Lung microvascular endothelial cell (primary cell): ENCODE measurements at regions not wholly inside any gene's neighbourhood (a gene's known extent, or its start where the extent isn't known, plus 50 kb on each side); places are given as distances from the start of the nearest gene placed in this dataset.
"Not testable (repeated sequence)": the region's sequence is repeated elsewhere in the genome, so short reads cannot be mapped to it uniquely, and the experiment has no call there.

ENCODE experiments used
- DNase-seq, 2 donors: peaks; one replicate each; pipeline versions ENCODE4 v3.0.0 to v3.0.0-alpha.2; 2010; ENCODE audit warnings: low read depth in 2 of 2

DNA sequence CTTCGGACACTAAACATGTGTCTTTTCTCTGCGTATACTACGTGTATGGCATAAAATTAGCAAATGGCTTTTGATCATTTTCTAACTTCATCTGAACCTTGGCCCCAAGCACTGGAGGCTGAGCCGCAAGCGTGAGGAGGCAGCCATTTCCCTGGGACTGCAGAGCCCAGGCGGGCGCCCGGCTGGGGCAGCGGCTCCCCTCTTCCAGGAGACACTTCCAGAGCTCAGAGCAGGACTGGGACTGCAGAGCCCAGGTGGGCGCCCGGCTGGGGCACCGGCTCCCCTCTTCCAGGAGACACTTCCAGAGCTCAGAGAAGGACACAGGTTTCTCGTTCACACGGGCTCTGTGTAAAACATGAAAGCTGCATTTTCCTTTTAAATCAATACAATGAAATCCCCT, 484.1 kb upstream of the SALL3 start:
- DNase-seq = no peak

DNA sequence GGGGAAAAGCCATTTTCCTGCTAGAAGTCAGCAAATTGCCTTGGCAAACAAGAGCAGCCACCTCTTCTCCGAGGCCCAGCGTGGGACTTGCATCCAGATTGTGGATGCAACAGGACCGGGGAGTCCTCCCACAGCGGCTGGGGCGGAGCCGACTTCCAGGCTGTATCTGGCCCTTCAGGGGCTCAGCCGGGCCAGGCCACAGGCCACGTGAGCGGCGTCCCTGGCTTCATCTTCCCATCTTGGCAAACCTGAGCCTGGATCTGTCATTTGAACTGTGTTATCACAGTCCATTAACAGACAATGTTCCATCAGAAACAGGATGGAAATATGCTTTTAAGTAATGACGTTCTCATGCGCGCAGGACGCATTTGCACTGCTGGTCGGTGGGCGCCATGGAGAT, 483.5 kb upstream of the SALL3 start:
- no peak for DNase-seq

DNA sequence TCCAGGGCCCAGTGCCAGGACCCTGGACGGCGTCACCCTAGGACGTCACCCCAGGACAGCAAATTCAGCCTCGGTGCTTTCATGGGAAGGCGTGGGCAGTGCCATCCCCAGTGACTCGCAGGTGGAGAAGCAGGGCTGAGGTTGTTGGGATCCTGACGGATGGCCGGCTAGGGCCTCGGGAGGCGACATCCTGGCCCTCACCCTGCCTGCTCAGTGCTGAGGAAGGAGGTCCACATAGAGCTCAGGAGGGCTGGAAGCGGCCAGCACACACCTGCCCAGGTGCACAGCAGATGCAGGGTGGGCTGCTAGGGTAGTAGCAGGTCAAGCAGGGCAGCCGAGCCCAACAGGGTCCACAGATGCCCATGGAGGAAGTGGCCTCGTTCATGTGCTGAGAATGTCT, 482.0 kb upstream of the SALL3 start:
- no peak for DNase-seq

DNA sequence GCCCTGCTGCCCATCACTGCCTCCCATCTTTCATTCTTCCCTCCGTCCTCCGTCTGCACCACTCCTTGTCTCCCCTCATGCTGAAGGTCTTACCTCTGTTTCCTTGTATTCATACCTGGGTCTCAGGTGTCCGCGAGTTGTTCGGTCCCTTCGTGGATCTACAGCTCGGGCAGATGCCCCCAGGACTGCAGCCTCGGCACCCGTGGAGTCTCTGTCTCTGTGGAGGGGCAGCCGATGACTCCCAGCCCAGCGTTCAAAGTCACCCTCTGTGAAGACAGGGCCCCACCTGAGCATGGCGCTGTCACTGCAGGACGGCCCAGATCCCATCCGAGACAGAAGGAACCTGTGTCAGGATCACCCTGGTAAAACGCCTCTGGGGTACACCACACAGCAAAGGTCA, 480.0 kb upstream of the SALL3 start:
- no peak for DNase-seq

DNA sequence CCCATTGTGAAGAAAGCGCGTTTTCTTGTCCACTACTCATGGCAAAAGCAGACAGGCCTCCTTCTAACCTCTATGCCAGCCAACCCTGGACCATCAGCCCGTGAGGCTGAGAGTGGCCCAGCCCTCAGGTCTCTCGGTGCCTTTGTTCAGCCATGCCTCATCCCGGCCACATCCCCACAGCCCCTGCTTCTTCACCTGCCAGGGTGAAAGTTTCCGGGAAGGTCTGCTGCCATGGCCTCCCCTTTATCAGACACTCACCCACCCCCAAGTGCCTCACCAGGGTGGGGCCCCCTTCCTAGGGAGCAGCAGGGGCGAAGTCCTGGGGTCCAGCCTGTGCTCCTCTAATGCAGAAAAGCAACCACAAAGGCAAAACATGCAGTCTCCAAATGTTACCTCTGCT, 478.4 kb upstream of the SALL3 start:
- DNase-seq = no peak

DNA sequence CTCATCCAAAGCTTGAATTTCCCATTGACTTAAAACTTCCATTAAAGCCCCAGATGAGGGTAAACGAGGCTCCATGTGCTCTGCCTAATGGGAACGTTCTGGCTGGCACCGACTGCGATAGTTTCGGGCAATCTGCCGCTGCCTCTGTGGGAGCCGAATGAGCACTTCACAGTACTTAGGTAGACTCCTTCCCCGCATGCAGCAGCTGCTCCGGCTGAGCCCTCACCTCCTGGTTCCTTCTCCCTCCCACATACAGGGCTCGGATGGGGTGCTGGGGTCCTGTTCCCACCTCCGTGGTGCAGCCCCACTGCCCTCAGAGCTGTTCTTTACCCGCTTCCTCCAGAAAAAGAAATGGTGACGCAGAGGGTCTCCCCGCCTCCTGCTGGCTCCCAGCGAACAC, 476.5 kb upstream of the SALL3 start:
- no peak for DNase-seq

DNA sequence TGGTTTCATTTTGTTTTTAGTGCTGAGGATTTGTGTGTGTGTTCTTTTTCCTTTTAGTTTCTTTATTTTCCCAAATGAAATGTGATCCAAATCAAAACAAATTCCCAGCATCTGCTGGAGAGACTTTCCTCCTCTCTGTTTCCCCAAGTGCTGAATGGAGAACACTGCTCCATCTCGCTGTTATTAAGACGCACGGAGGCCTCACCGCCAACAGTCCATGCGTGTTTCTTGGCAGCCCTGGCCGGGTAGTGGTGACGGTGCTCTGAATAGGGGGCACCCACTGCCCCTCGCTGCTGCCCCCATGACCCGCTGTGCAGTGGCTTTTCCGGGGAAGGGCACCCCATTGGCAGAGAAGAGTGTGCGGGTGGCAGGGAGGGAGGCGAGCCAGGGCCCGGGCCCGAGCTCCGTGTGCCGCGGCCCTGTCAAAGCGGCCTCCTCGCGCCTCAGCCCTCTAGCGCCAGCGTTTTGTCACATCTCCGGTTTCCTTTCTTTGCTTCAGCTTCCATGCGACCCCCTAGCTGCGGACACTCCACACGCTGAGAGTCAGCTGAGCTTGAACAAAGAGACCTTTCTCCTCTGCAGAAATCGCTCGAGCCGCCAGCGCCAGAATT, 473.7 kb upstream of the SALL3 start:
- DNase-seq = no peak

DNA sequence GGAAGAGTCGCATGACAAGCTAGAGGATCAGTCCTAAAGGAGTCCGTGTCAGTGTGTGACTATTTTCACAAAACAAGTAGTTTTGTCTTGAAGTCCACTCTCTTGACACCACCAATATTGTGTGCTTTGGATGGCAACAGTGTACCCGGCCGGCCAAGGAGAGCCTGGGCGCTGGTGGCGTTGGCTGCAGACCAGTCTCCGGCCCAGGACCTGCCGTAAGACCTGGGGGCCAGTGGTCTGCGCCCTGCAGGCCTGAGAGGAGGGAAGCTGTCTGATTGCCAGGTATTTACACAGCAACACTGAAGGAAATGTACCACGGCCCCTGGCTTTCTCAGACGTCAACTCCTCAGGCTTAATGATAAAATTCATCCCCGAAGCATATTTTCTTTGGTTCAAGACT, 472.4 kb upstream of the SALL3 start:
- no peak for DNase-seq

DNA sequence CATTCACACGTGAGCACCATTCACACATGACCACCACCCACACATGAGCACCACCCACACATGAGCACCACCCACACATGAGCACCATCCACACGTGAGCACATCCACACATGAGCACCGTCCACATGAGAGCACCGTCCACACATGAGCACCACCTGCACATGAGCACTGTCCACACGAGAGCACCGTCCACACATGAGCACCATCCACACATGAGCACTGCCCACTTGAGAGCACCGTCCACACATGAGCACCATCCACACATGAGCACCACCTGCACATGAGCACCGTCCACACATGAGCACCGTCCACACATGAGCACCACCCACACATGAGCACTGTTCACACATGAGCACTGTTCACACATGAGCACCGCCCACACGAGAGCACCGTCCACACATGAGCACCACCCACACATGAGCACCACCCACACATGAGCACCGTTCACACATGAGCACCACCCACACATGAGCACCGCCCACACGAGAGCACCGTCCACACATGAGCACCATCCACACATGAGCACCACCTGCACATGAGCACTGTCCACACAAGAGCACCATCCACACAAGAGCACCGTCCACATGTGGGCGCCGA, 471.3 kb upstream of the SALL3 start:
- not testable (repeated sequence) for DNase-seq

DNA sequence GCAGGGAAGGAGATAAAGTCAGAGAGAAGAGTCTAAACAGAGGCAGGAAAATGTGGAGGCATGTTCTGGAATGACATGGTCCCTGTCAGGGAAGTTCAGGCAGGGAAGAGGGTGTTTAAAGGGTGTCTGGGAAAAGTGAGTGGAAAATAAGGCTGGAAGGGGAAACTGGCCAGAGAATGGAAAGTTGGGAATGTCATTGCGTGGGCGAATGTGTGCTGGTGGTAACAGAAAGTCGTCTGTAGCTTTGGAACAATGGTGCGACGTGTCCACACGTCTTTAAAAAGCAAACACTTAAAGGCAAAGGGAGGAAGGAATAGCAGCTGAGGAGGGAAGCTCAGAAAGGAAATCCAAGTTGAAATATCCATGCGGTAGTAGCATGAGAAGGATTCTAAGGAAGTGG, 469.5 kb upstream of the SALL3 start:
- no peak for DNase-seq

DNA sequence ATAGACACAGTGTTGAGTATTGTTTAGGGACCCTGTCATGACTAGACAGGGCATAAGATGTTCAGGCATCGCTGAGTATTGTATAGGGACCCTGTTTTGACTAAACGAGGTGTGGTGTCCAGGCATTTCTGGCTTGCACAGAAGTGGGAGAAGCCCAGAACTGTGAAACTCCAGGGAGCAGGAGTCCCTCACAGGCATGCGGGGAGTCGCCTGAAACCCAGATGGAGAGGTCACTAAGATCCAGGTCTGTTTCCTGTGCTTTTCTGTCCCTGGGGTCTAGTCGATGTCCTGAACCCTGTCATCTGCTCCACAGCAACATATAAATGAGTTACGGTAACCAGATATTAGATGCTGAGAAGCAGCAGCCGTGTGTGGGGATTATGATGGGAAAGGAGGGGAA, 469.0 kb upstream of the SALL3 start:
- DNase-seq = no peak

DNA sequence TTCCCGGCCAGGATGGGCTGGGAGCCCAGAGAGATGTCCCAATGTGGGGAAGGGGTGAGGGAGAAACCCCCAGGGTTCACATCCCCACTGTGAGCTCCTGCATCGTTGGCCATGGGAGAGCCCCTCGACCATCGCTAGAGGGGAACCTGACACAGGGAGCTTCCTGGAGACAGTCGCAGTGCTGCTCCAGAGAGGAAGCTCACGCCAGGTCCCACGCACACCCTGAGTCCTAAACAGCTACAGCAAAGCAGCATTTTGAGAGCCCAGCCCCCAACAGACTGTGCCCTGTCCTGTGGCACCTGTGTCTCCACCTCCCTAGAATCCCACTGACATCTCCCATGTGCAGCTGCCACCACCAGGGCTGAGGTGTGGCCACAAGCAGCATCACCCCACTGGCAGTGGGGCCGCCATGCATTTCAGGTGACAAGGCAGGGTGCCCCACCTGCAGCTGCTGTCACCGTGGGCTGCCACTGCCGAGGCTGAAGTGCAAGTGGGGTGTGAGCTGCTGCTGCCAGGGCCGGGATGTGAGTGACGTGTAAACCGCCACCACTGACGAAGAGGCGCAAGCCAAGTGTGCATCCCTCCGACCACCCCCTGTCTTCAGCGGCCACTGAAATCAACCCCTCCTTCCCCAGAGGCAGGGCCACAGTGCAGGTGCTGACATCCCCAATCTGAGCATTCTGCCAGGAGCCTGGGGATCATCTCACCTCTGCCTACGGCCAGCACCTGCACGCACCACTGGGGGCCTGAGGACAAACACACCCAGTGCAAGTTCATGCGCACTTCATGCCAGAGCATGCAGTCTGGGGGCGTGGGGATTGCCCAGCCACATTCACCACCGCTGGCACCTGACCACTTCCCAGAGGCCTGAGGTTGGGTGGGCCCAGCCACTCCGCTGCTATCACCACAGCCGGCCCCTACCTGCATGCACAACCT, 467.7 kb upstream of the SALL3 start:
- no peak for DNase-seq

DNA sequence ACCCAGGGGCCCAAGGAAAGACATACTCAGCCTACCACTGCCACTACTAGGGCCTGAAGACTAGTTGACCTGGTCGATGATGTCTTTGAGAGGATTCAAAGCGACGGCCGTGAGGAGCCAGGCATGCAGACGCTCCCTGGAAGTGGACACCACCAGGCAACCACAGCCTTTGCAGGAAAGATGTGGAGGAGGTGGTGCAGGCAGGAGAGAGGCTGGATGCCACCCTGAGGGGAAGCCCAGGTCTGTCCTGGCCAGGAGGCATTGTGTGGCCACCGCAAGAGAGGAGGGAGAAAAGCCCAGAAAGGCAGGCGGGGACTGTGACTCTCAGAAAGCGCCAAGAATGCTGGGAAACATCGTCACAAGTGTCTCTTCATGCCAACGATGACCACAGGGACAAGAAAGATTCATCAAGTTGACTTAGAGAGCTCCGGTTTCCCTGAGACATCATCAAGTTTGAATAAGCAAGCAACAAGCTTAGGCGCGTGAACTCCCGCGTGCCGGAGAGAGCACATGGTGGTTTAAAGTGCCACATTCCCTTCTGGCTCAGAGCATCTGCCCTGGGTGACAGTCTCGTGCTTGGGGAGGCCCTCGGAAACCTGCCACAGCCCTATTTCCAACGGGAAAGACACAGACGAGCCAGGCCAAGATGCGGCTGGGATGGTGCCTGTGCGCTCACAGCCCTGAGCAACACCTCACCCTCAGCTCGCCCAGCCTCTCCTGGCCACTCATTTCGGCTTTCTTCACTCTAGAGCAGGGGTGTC, 464.5 kb upstream of the SALL3 start:
- no peak for DNase-seq

DNA sequence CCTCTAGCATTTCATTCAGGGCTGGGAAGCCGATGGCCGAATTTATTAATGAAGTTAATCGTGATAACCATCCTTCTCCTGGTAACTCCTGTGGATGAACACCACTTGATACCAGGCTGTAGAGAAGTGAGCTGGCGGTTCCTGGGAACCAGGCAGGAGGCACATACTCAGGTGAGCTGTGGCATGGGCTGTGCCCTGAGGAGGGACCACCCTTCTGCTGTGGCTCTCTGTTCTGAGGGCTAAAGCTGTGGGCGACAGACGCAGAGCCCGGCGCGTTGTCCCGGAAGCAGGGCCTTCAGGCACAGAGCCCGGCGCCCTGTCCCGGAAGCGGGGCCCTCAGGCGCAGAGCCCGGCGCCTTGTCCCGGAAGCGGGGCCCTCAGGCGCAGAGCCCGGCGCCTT, 462.3 kb upstream of the SALL3 start:
- DNase-seq = no peak

DNA sequence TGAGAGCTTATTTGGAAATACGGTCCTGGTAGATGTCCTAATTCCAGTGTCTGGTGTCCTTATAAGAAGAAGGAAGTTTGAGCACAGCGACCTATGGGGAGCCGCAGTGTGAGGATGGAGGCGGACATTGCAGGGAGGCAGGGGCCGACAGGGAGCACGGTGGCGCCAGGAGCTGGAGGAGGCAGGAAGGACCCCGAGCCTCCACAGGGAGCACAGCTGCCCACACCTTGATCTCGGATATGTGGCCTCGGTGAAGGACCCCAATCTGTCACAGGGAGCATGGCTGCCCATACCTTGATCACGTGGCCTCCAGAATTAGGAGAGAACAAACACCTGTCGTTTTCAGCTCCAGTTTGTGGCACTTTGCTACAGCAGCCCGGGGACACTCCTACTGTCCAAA, 461.6 kb upstream of the SALL3 start:
- no peak for DNase-seq

DNA sequence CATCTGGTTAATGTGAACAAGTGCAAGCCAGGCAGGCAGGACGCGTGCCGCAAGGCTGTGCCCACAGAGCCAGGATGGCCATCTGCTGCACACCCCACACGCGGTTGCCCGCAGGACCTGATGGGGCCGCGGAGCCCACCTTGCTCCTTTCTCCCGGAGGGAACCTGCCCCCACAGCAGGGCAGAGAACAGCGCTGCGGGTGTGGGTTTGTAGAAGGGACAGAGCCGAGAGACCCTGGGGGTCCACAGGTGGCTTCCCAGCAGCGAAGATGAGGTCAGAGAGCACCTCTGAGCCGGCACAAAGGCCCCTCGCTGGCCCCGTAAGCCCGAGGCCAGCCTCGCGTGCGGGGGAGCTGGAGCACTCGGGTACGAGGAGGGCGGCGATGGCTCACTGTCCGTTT, 460.8 kb upstream of the SALL3 start:
- no peak for DNase-seq

DNA sequence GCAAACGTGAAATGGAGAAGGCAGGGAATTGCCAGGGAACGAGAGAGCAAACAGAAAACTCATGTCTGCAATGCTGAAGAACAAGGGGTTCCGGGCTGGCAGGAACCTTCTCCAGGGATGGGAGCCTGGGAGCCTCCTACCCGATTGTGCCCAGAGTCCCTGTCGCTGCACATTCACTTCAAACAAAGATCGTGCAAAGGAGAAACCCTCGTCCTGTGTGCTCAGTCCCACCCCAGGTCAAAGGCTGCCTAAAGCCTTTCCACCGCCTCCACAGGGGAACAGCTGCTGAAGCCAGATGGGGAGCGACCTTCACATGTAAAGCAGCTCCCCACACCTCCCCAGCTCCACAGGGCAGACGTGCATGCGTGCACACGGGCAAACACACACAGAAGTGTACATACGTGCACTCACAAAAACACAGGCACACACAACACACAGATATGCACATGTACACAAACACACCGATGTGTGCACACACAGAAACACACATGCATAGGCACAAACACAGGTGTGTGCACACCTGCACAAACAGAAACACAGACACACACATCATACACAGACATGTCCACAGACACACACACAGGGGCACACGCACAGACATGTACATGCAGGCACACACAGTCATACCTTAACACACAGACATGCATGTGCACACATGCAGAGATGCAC, 460.1 kb upstream of the SALL3 start:
- no peak for DNase-seq

DNA sequence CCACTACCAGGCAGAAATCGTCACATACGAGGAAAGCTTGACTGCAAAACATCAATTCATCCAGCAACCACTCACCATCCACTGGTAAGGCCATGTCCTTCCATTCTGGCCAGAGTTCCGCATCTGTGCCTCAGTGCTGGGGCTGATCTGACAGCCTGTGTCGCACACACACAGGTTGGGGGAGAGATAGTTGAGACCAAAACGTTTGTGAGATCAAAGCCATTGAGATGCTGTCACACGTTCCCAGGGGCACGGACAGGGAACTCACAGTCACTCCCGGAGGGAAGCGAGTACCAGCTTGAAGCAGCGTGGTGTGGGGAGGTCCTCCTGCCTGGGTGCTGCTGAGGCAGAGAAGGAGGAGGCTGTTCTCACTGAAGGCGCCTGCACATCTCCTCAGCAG, 458.5 kb upstream of the SALL3 start:
- DNase-seq = no peak

DNA sequence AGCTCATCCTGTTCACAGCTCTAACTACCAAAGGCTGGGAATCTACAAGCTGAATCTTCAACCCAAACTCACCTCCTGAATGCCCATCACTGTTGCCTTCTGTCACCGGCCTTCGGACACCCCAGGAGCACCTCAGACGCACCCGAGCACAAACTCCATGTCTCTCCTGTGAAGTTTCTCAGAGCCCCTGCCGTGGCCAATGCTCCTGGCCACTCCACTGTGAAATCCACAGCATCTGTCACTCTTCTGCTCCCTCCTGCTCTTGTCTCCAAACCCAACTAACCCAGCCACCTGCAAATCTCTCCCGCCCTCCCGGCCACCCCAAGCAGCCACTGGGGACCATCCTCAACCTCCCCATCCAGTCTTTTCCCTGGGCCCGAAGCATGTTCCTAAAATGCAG, 457.9 kb upstream of the SALL3 start:
- no peak for DNase-seq

DNA sequence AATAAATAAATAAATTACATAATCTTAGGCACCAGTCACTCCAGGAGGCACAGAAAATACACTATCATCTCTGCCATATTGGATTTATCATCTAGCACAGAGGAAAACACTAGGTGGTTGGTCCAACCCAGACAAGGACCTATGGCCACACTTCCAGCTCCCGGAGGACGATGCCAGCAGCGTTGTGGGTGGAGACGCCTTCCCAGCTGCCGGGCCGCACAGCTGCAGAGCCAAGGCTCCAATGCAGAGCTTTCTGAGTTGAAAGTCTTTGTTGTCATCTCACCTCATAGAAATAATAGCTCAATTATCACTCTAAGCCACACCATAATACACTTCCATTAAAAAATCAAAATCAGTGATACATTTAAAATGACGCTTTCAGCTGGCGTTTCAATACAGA, 457.1 kb upstream of the SALL3 start:
- no peak for DNase-seq

DNA sequence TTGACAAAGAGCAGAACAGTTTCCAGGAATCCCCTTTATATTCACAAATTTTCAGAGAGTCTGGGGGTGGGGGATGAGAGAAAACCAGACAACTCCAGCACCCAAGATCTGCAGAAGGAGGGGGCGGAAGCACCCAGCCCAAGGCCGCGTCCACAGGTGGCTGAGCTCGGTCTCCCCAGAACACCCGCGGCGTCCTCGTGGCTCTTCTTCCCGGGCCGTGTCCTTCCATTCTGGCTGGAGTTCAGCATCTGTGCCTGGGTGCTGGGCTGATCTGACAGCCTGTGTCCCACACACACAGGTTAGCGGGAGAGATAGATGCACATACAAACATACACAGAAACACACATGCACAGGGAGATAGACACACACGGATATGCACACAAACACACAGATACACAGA, 455.8 kb upstream of the SALL3 start:
- no peak for DNase-seq
